Loucy (cell line): ENCODE measurements at regions not wholly inside any gene's neighbourhood (a gene's known extent, or its start where the extent isn't known, plus 50 kb on each side); places are given as distances from the start of the nearest gene placed in this dataset.

Experiments
- CTCF ChIP-seq: fragments of 200-600 bp; sonication (generic); conservative IDR thresholded peaks from 2 replicates; pipeline ENCODE4 v1.5.1; 2014; ENCODE audit warnings: mild to moderate bottlenecking, antibody characterized with exemption, low read length
- EZH2phosphoT487 ChIP-seq: fragments of 200-600 bp; IDR thresholded peaks from 2 replicates; pipeline ENCODE4 v1.6.1; 2018; ENCODE audit warnings: antibody characterized with exemption, mild to moderate bottlenecking, moderate library complexity, borderline replicate concordance

- no peak for TF ChIP-seq CTCF
- no peak for TF ChIP-seq EZH2phosphoT487
These were observed 59.7 kb upstream of the WDR44 start for GRCh38 chrX:118286066-118286762.
